Cardiac muscle cell (in vitro differentiated cells and primary cell): ENCODE measurements at regions not wholly inside any gene's neighbourhood (a gene's known extent, or its start where the extent isn't known, plus 50 kb on each side); places are given as distances from the start of the nearest gene placed in this dataset.

Experiments used
- DNase-seq, 2 donors: peaks; one replicate each; pipeline versions ENCODE4 v3.0.0 to v3.0.0-alpha.2; 2010 to 2017; ENCODE audit warnings: low read depth in 1 of 2, low spot score in 1 of 2
- H3K27ac ChIP-seq: fragments of 200-600 bp; sonication (generic); 2 replicates; pipeline ENCODE4 v1.5.1; 2016
- H3K27me3 ChIP-seq: fragments of 200-600 bp; sonication (generic); 2 replicates; pipeline ENCODE4 v1.6.0; 2016; ENCODE audit warnings: control low read depth
- H3K36me3 ChIP-seq: fragments of 200-600 bp; sonication (generic); 2 replicates; pipeline ENCODE4 v1.5.1; 2016; ENCODE audit warnings: control low read depth
- H3K4me1 ChIP-seq: fragments of 200-600 bp; sonication (generic); 2 replicates; pipeline ENCODE4 v1.8.1; 2017; ENCODE audit warnings: low read depth, mild to moderate bottlenecking, mixed run types
- H3K4me3 ChIP-seq: fragments of 200-600 bp; sonication (generic); 2 replicates; pipeline ENCODE4 v1.5.1; 2016; ENCODE audit warnings: mild to moderate bottlenecking
- H3K9me3 ChIP-seq: fragments of 200-600 bp; sonication (generic); 2 replicates; pipeline ENCODE4 v1.5.1; 2017; ENCODE audit warnings: low read depth, mild to moderate bottlenecking, control low read depth
- CTCF ChIP-seq: IDR thresholded peaks from 2 replicates; pipeline ENCODE4 v1.5.1; 2012; ENCODE audit warnings: low read depth, mild to moderate bottlenecking, low read length

GRCh38 chr2:66273933-66274490, 160.9 kb upstream of the MEIS1 start:
- Histone ChIP-seq H3K36me3 (no peaks in the 10 kb centered on the region), H3K27me3 (no peaks in the 10 kb centered on the region), H3K27ac (no peak overlapping the region), H3K4me1 (no peaks in the 10 kb centered on the region), H3K4me3 (no peak overlapping the region), H3K9me3 (no peaks in the 10 kb centered on the region)
- DNase-seq: no peak
- TF ChIP-seq CTCF: no peak

- Histone ChIP-seq H3K9me3 (no peaks in the 10 kb centered on the region), H3K27me3 (no peaks in the 10 kb centered on the region), H3K4me3 (no peak overlapping the region), H3K4me1 (no peaks in the 10 kb centered on the region), H3K36me3 (no peaks in the 10 kb centered on the region), H3K27ac (no peak overlapping the region)
- no peak for DNase-seq
- no peak for TF ChIP-seq CTCF
Observed at GRCh38 chr2:66272751-66273150, 162.2 kb upstream of the MEIS1 start.

- DNase-seq: no peak
- no peak overlapping the region for H3K4me3 ChIP-seq
- no peaks in the 10 kb centered on the region for H3K9me3 ChIP-seq
- no peak overlapping the region for H3K27ac ChIP-seq
- no peak for TF ChIP-seq CTCF
- no peaks in the 10 kb centered on the region for H3K27me3 ChIP-seq
- no peaks in the 10 kb centered on the region for H3K36me3 ChIP-seq
- no peaks in the 10 kb centered on the region for H3K4me1 ChIP-seq
Observed at GRCh38 chr2:66271777-66272176, 163.1 kb upstream of the MEIS1 start.

GRCh38 chr2:66270247-66270646, 164.7 kb upstream of the MEIS1 start:
- Histone ChIP-seq H3K36me3 (no peaks in the 10 kb centered on the region), H3K27ac (no peak overlapping the region), H3K4me3 (no peak overlapping the region), H3K4me1 (no peaks in the 10 kb centered on the region), H3K9me3 (no peaks in the 10 kb centered on the region), H3K27me3 (no peaks in the 10 kb centered on the region)
- DNase-seq: no peak
- TF ChIP-seq CTCF: no peak

- Histone ChIP-seq H3K9me3 (no peaks in the 10 kb centered on the region), H3K27me3 (no peaks in the 10 kb centered on the region), H3K27ac (no peak overlapping the region), H3K4me3 (no peak overlapping the region), H3K4me1 (no peaks in the 10 kb centered on the region), H3K36me3 (no peaks in the 10 kb centered on the region)
- no peak for TF ChIP-seq CTCF
- no peak for DNase-seq
Observed at GRCh38 chr2:66269166-66269565, 165.8 kb upstream of the MEIS1 start.

- H3K27me3 ChIP-seq: no peaks in the 10 kb centered on the region
- no peaks in the 10 kb centered on the region for H3K4me1 ChIP-seq
- no peak for TF ChIP-seq CTCF
Observed at GRCh38 chr2:66268756-66269155, 166.2 kb upstream of the MEIS1 start.

More at GRCh38 chr2:66268756-66269155, 166.2 kb upstream of the MEIS1 start:
- Histone ChIP-seq H3K27ac (no peak overlapping the region), H3K4me3 (no peak overlapping the region), H3K9me3 (no peaks in the 10 kb centered on the region), H3K36me3 (no peaks in the 10 kb centered on the region)
- DNase-seq: no peak
